ENCODE measurements at regions not wholly inside any gene's neighbourhood (a gene's known extent, or its start where the extent isn't known, plus 50 kb on each side); places are given as distances from the start of the nearest gene placed in this dataset.

- peak; percentile 30 for TF ChIP-seq KLF17 (tag by site-specific recombination; IDR thresholded peaks at IDR 0.05)
- no peak for TF ChIP-seq PBX3 (CRISPR knock-in tag; IDR thresholded peaks at IDR 0.05)
- no peak for TF ChIP-seq ZNF211 (tag by site-specific recombination; IDR thresholded peaks at IDR 0.05; ENCODE audit: low read depth)
- no peak for TF ChIP-seq ZNF132 (tag by site-specific recombination; IDR thresholded peaks at IDR 0.05; ENCODE audit: borderline replicate concordance)
- TF ChIP-seq ZNF341 (tag by site-specific recombination; IDR thresholded peaks at IDR 0.05; ENCODE audit: low read depth): peak; percentile 80
- TF ChIP-seq ZNF548 (tag by site-specific recombination; IDR thresholded peaks at IDR 0.05): no peak
- no peak; the same call in 1 of the 2 replicates for TF ChIP-seq ZIC2 (tag by site-specific recombination; IDR thresholded peaks at IDR 0.05)
- 0 out of 2 replicates have a peak, but pooled peaks have one; percentile 47 for TF ChIP-seq ZXDB (tag by site-specific recombination; IDR thresholded peaks at IDR 0.05)
- no peak for TF ChIP-seq ZNF777 (tag by site-specific recombination; IDR thresholded peaks at IDR 0.05; ENCODE audit: borderline replicate concordance)
- no peak for TF ChIP-seq WT1 (tag by site-specific recombination; IDR thresholded peaks at IDR 0.05)
- peak; percentile 55 for TF ChIP-seq ZNF335 (tag by site-specific recombination; conservative IDR thresholded peaks at IDR 0.05)
- no peak for TF ChIP-seq ZFP41 (tag by site-specific recombination; IDR thresholded peaks at IDR 0.05; ENCODE audit: borderline replicate concordance)
- no peak for TF ChIP-seq MYNN (tag by site-specific recombination; IDR thresholded peaks at IDR 0.05; ENCODE audit: borderline replicate concordance)
- TF ChIP-seq ZNF221 (tag by site-specific recombination; IDR thresholded peaks at IDR 0.05; ENCODE audit: borderline replicate concordance): no peak
- no peak for TF ChIP-seq SALL2 (tag by site-specific recombination; IDR thresholded peaks at IDR 0.05; ENCODE audit: borderline replicate concordance)
- TF ChIP-seq ZNF146 (tag by site-specific recombination; IDR thresholded peaks at IDR 0.05): no peak
- no peak for TF ChIP-seq ZNF555 (tag by site-specific recombination; conservative IDR thresholded peaks at IDR 0.05)
- TF ChIP-seq ZBTB8A (tag by site-specific recombination; IDR thresholded peaks at IDR 0.05): no peak
- TF ChIP-seq HOXD13 (CRISPR knock-in tag; IDR thresholded peaks at IDR 0.05; ENCODE audit: borderline replicate concordance): no peak
- no peak for TF ChIP-seq ZNF654 (tag by site-specific recombination; IDR thresholded peaks at IDR 0.05; ENCODE audit: low read depth)
- peak; percentile 79 for TF ChIP-seq ZNF366 (tag by site-specific recombination; conservative IDR thresholded peaks at IDR 0.05)
- TF ChIP-seq ZNF223 (tag by site-specific recombination; IDR thresholded peaks at IDR 0.05): no peak
- no peak for TF ChIP-seq ZNF248 (tag by site-specific recombination; IDR thresholded peaks at IDR 0.05)
- no peak for TF ChIP-seq ZNF521 (tag by site-specific recombination; IDR thresholded peaks at IDR 0.05)
- TF ChIP-seq PRDM2 (tag by site-specific recombination; IDR thresholded peaks at IDR 0.05; ENCODE audit: borderline replicate concordance): no peak
- TF ChIP-seq ZNF549 (tag by site-specific recombination; IDR thresholded peaks at IDR 0.05): no peak
- TF ChIP-seq ZNF2 (tag by site-specific recombination; IDR thresholded peaks at IDR 0.05): peak; percentile 6; the same call in 1 of the 2 replicates
- TF ChIP-seq ZSCAN4 (tag by site-specific recombination; IDR thresholded peaks at IDR 0.05): no peak
Measured at GRCh38 chr19:30228113-30228834, 143.9 kb upstream of the ZNF536 start (continued).
